Right atrium auricular region (tissue), 2 donors: ENCODE measurements at regions not wholly inside any gene's neighbourhood (a gene's known extent, or its start where the extent isn't known, plus 50 kb on each side); places are given as distances from the start of the nearest gene placed in this dataset.

Source experiments
- DNase-seq: peaks from one replicate; pipeline ENCODE4 v3.0.0-alpha.2; 2019; ENCODE audit warnings: low spot score
- H3K27ac ChIP-seq, 2 donors: fragments of 200-600 bp; sonication (generic); 1 replicate in 1 of 2; 2 replicates in 1 of 2; pipeline ENCODE4 v1.5.1; 2016 to 2019
- H3K27me3 ChIP-seq, 2 donors: fragments of 200-600 bp; sonication (generic); one replicate each; pipeline versions ENCODE4 v1.5.1 to v1.6.0; 2017 to 2019
- H3K36me3 ChIP-seq: fragments of 200-600 bp; sonication (generic); one replicate; pipeline ENCODE4 v1.5.1; 2016
- H3K4me1 ChIP-seq, 2 donors: fragments of 200-600 bp; sonication (generic); one replicate each; pipeline versions ENCODE4 v1.5.1 to v1.6.0; 2017 to 2019
- H3K4me3 ChIP-seq, 2 donors: fragments of 200-600 bp; sonication (generic); 1 replicate in 1 of 2; 2 replicates in 1 of 2; pipeline ENCODE4 v1.5.1; 2017 to 2019; ENCODE audit warnings: mild to moderate bottlenecking in 1 of 2, moderate library complexity in 1 of 2
- H3K9me3 ChIP-seq, 2 donors: fragments of 200-600 bp; sonication (generic); one replicate each; pipeline ENCODE4 v1.5.1; 2019
- CTCF ChIP-seq, 2 donors: fragments of 200-600 bp; sonication (generic); IDR thresholded peaks; one replicate each; pipeline ENCODE4 v1.5.1; 2019; ENCODE audit warnings: antibody characterized with exemption in 2 of 2

- no peak for DNase-seq
- Histone ChIP-seq H3K36me3 (no peaks in the 10 kb centered on the region), H3K4me3 (no peak overlapping the region), H3K27me3 (no peaks in the 10 kb centered on the region), H3K4me1 (no peaks in the 10 kb centered on the region), H3K9me3 (no peaks in the 10 kb centered on the region), H3K27ac (no peak overlapping the region)
- no peak for TF ChIP-seq CTCF (IDR thresholded peaks at IDR 0.05)
Measured at GRCh38 chr9:118701985-118702384, 667.2 kb downstream of the BRINP1 start.

- Histone ChIP-seq H3K4me3 (no peak overlapping the region), H3K4me1 (no peaks in the 10 kb centered on the region), H3K36me3 (no peaks in the 10 kb centered on the region), H3K27ac (no peak overlapping the region), H3K9me3 (no peaks in the 10 kb centered on the region), H3K27me3 (no peaks in the 10 kb centered on the region)
- DNase-seq: no peak
- TF ChIP-seq CTCF (IDR thresholded peaks at IDR 0.05): no peak
Measured at GRCh38 chr9:118711843-118712242, 657.4 kb downstream of the BRINP1 start.

GRCh38 chr9:118721276-118721675, 648.0 kb downstream of the BRINP1 start:
- Histone ChIP-seq H3K27ac (no peak overlapping the region), H3K27me3 (no peaks in the 10 kb centered on the region), H3K4me1 (no peaks in the 10 kb centered on the region), H3K4me3 (no peak overlapping the region), H3K36me3 (no peaks in the 10 kb centered on the region), H3K9me3 (no peaks in the 10 kb centered on the region)
- no peak for TF ChIP-seq CTCF (IDR thresholded peaks at IDR 0.05)
- DNase-seq: no peak

- no peak for DNase-seq
Measured at GRCh38 chr9:118721923-118722322, 647.3 kb downstream of the BRINP1 start.

GRCh38 chr9:118729981-118730380, 639.3 kb downstream of the BRINP1 start:
- Histone ChIP-seq H3K27ac (no peak overlapping the region), H3K9me3 (no peaks in the 10 kb centered on the region), H3K4me1 (no peaks in the 10 kb centered on the region), H3K36me3 (no peaks in the 10 kb centered on the region), H3K4me3 (no peak overlapping the region), H3K27me3 (no peaks in the 10 kb centered on the region)
- no peak for DNase-seq
- no peak for TF ChIP-seq CTCF (IDR thresholded peaks at IDR 0.05)

More at GRCh38 chr9:118721923-118722322, 647.3 kb downstream of the BRINP1 start:
- no peak for TF ChIP-seq CTCF (IDR thresholded peaks at IDR 0.05)
- Histone ChIP-seq H3K27ac (no peak overlapping the region), H3K36me3 (no peaks in the 10 kb centered on the region), H3K4me3 (no peak overlapping the region), H3K4me1 (no peaks in the 10 kb centered on the region), H3K27me3 (no peaks in the 10 kb centered on the region), H3K9me3 (no peaks in the 10 kb centered on the region)

- Histone ChIP-seq H3K27me3 (no peaks in the 10 kb centered on the region), H3K9me3 (peaks cover 0 to 6% of the 10 kb centered on the region in 2 donors), H3K36me3 (no peaks in the 10 kb centered on the region), H3K4me3 (no peak overlapping the region), H3K27ac (no peak overlapping the region), H3K4me1 (no peaks in the 10 kb centered on the region)
- no peak for DNase-seq
- no peak for TF ChIP-seq CTCF (IDR thresholded peaks at IDR 0.05)
Measured at GRCh38 chr9:118732998-118733397, 636.2 kb downstream of the BRINP1 start.
